CD4-positive, alpha-beta T cell treated with Interleukin-21 for 1 hour (primary cell): ENCODE measurements at regions not wholly inside any gene's neighbourhood (a gene's known extent, or its start where the extent isn't known, plus 50 kb on each side); places are given as distances from the start of the nearest gene placed in this dataset.

Experiments
- DNase-seq: peaks from one replicate; pipeline ENCODE4 v3.0.0-alpha.2; 2020

- no peak for DNase-seq
Measured at GRCh38 chr1:199759268-199759730, 268.2 kb upstream of the NR5A2 start.

- DNase-seq, result no peak
Measured at GRCh38 chr1:199762572-199762971, 264.9 kb upstream of the NR5A2 start.

- DNase-seq, result no peak
Measured at GRCh38 chr1:199766218-199766792, 261.2 kb upstream of the NR5A2 start.

GRCh38 chr1:199767700-199768099 is 259.8 kb upstream of the NR5A2 start:
- DNase-seq, result no peak

GRCh38 chr1:199774433-199775089 is 252.9 kb upstream of the NR5A2 start:
- no peak for DNase-seq

GRCh38 chr1:199776768-199777497 is 250.6 kb upstream of the NR5A2 start:
- no peak for DNase-seq

- no peak for DNase-seq
Measured at GRCh38 chr1:199778324-199778955, 249.1 kb upstream of the NR5A2 start.

GRCh38 chr1:199780091-199780490 is 247.4 kb upstream of the NR5A2 start:
- DNase-seq, result no peak

- DNase-seq, result no peak
Measured at GRCh38 chr1:199780948-199781670, 246.4 kb upstream of the NR5A2 start.

- DNase-seq, result no peak
Measured at GRCh38 chr1:199784138-199784895, 243.2 kb upstream of the NR5A2 start.

- no peak for DNase-seq
Measured at GRCh38 chr1:199786695-199787094, 240.8 kb upstream of the NR5A2 start.

GRCh38 chr1:199789141-199789540 is 238.4 kb upstream of the NR5A2 start:
- DNase-seq, result no peak

- no peak for DNase-seq
Measured at GRCh38 chr1:199791495-199791894, 236.0 kb upstream of the NR5A2 start.

- DNase-seq, result no peak
Measured at GRCh38 chr1:199792874-199793273, 234.6 kb upstream of the NR5A2 start.

GRCh38 chr1:199794105-199794863 is 233.2 kb upstream of the NR5A2 start:
- no peak for DNase-seq

GRCh38 chr1:199799116-199799515 is 228.4 kb upstream of the NR5A2 start:
- no peak for DNase-seq

- no peak for DNase-seq
Measured at GRCh38 chr1:199804526-199804925, 223.0 kb upstream of the NR5A2 start.

- DNase-seq, result no peak
Measured at GRCh38 chr1:199808110-199808870, 219.2 kb upstream of the NR5A2 start.

GRCh38 chr1:199809311-199809710 is 218.2 kb upstream of the NR5A2 start:
- no peak for DNase-seq

GRCh38 chr1:199811163-199811562 is 216.3 kb upstream of the NR5A2 start:
- no peak for DNase-seq

- DNase-seq, result no peak
Measured at GRCh38 chr1:199813198-199813597, 214.3 kb upstream of the NR5A2 start.
